ENCODE measurements at regions not wholly inside any gene's neighbourhood (a gene's known extent, or its start where the extent isn't known, plus 50 kb on each side); places are given as distances from the start of the nearest gene placed in this dataset.
"Not testable (repeated sequence)": the region's sequence is repeated elsewhere in the genome, so short reads cannot be mapped to it uniquely, and the experiment has no call there.

- no peak for DNase-seq (ENCODE audit: low spot score)
These were observed 763.9 kb downstream of the TRAM1L1 start for GRCh38 chr4:116321471-116321870.

- DNase-seq (ENCODE audit: low spot score), result no peak
These were observed 764.5 kb downstream of the TRAM1L1 start for GRCh38 chr4:116320859-116321258.

- DNase-seq (ENCODE audit: low spot score), result no peak
These were observed 781.6 kb downstream of the TRAM1L1 start for GRCh38 chr4:116303736-116304188.

- no peak for DNase-seq (ENCODE audit: low spot score)
These were observed 782.2 kb downstream of the TRAM1L1 start for GRCh38 chr4:116302990-116303735.

GRCh38 chr4:116275006-116275405 lies 810.4 kb downstream of the TRAM1L1 start:
- DNase-seq (ENCODE audit: low spot score), result no peak

GRCh38 chr4:116272336-116272735 lies 813.0 kb downstream of the TRAM1L1 start:
- no peak for DNase-seq (ENCODE audit: low spot score)

- DNase-seq (ENCODE audit: low spot score), result not testable (repeated sequence)
These were observed 824.4 kb downstream of the TRAM1L1 start for GRCh38 chr4:116260931-116261330.

GRCh38 chr4:116244771-116245170 lies 840.6 kb downstream of the TRAM1L1 start:
- DNase-seq (ENCODE audit: low spot score), result no peak

GRCh38 chr4:116243431-116243830 lies 841.9 kb downstream of the TRAM1L1 start:
- no peak for DNase-seq (ENCODE audit: low spot score)

- DNase-seq (ENCODE audit: low spot score), result no peak
These were observed 851.4 kb downstream of the TRAM1L1 start for GRCh38 chr4:116233971-116234370.

GRCh38 chr4:116231999-116232398 lies 853.4 kb downstream of the TRAM1L1 start:
- DNase-seq (ENCODE audit: low spot score), result not testable (repeated sequence)

- DNase-seq (ENCODE audit: low spot score), result no peak
These were observed 856.0 kb downstream of the TRAM1L1 start for GRCh38 chr4:116229420-116229819.

GRCh38 chr4:116223040-116223732 lies 862.2 kb downstream of the TRAM1L1 start:
- no peak for DNase-seq (ENCODE audit: low spot score)

- DNase-seq (ENCODE audit: low spot score), result no peak
These were observed 867.6 kb downstream of the TRAM1L1 start for GRCh38 chr4:116217781-116218180.

GRCh38 chr4:116215622-116216021 lies 869.8 kb downstream of the TRAM1L1 start:
- DNase-seq (ENCODE audit: low spot score), result no peak

GRCh38 chr4:116202524-116202923 lies 882.9 kb downstream of the TRAM1L1 start:
- DNase-seq (ENCODE audit: low spot score), result no peak

- no peak for DNase-seq (ENCODE audit: low spot score)
These were observed 888.0 kb downstream of the TRAM1L1 start for GRCh38 chr4:116197317-116197809.

GRCh38 chr4:116183241-116183640 lies 902.1 kb downstream of the TRAM1L1 start:
- no peak for DNase-seq (ENCODE audit: low spot score)

- no peak for DNase-seq (ENCODE audit: low spot score)
These were observed 905.2 kb downstream of the TRAM1L1 start for GRCh38 chr4:116180157-116180601.

GRCh38 chr4:116151371-116151770 lies 934.0 kb downstream of the TRAM1L1 start:
- DNase-seq (ENCODE audit: low spot score), result not testable (repeated sequence)

GRCh38 chr4:116150152-116150551 lies 935.2 kb downstream of the TRAM1L1 start:
- no peak for DNase-seq (ENCODE audit: low spot score)

GRCh38 chr4:116143198-116143597 lies 942.2 kb downstream of the TRAM1L1 start:
- DNase-seq (ENCODE audit: low spot score), result no peak

GRCh38 chr4:116132946-116133345 lies 952.4 kb downstream of the TRAM1L1 start:
- no peak for DNase-seq (ENCODE audit: low spot score)
